ENCODE measurements at regions not wholly inside any gene's neighbourhood (a gene's known extent, or its start where the extent isn't known, plus 50 kb on each side); places are given as distances from the start of the nearest gene placed in this dataset.

- Histone ChIP-seq H3K4me3 (no peak overlapping the region), H3K27ac (no peak overlapping the region), H3K36me3 (no peaks in the 10 kb centered on the region), H3K9me3 (no peaks in the 10 kb centered on the region), H3K27me3 (no peaks in the 10 kb centered on the region), H3K4me1 (no peaks in the 10 kb centered on the region)
- TF ChIP-seq POLR2AphosphoS5 (IDR thresholded peaks at IDR 0.05): no peak
- TF ChIP-seq CTCF (IDR thresholded peaks at IDR 0.05): no peak
- no peak for TF ChIP-seq EP300 (IDR thresholded peaks at IDR 0.05)
- no peak for TF ChIP-seq POLR2A (IDR thresholded peaks at IDR 0.05)
- peak in 1 of 2 donors; percentile 48 for DNase-seq (ENCODE audit: low spot score in 2 of 2)
- WGBS: 83% methylated on average over 5 of the region's 5 CpGs
Measured at GRCh38 chr15:31151301-31152233, 50.0 kb upstream of the TRPM1 start.

GRCh38 chr15:31153531-31153930 is 52.0 kb upstream of the TRPM1 start:
- Histone ChIP-seq H3K4me1 (no peaks in the 10 kb centered on the region), H3K9me3 (no peaks in the 10 kb centered on the region), H3K27me3 (no peaks in the 10 kb centered on the region), H3K36me3 (no peaks in the 10 kb centered on the region), H3K4me3 (no peak overlapping the region), H3K27ac (no peak overlapping the region)
- 53% methylated on average over 7 of the region's 7 CpGs for WGBS
- TF ChIP-seq CTCF (IDR thresholded peaks at IDR 0.05) (no peak), POLR2AphosphoS5 (IDR thresholded peaks at IDR 0.05) (no peak), EP300 (IDR thresholded peaks at IDR 0.05) (no peak), POLR2A (IDR thresholded peaks at IDR 0.05) (no peak)
- peak in 1 of 2 donors; percentile 36 for DNase-seq (ENCODE audit: low spot score in 2 of 2)

GRCh38 chr15:31155151-31155550 is 53.6 kb upstream of the TRPM1 start:
- no peaks in the 10 kb centered on the region for H3K27me3 ChIP-seq
- no peak for TF ChIP-seq CTCF (IDR thresholded peaks at IDR 0.05)
- no peak for TF ChIP-seq POLR2A (IDR thresholded peaks at IDR 0.05)
- no peak for TF ChIP-seq POLR2AphosphoS5 (IDR thresholded peaks at IDR 0.05)
- TF ChIP-seq EP300 (IDR thresholded peaks at IDR 0.05): no peak
- H3K4me1 ChIP-seq: peaks cover 3% of the 10 kb centered on the region
- DNase-seq (ENCODE audit: low spot score in 2 of 2): no peak
- 93% methylated on average over 7 of the region's 7 CpGs for WGBS
- no peaks in the 10 kb centered on the region for H3K36me3 ChIP-seq
- H3K4me3 ChIP-seq: no peak overlapping the region
- no peaks in the 10 kb centered on the region for H3K9me3 ChIP-seq
- no peak overlapping the region for H3K27ac ChIP-seq

GRCh38 chr15:31156226-31156625 is 54.7 kb upstream of the TRPM1 start:
- DNase-seq (ENCODE audit: low spot score in 2 of 2): no peak
- Histone ChIP-seq H3K36me3 (no peaks in the 10 kb centered on the region), H3K27me3 (no peaks in the 10 kb centered on the region), H3K9me3 (no peaks in the 10 kb centered on the region), H3K4me3 (no peak overlapping the region), H3K4me1 (peaks cover 3% of the 10 kb centered on the region), H3K27ac (no peak overlapping the region)
- 95% methylated on average over 1 of the region's 1 CpG for WGBS
- TF ChIP-seq POLR2A (IDR thresholded peaks at IDR 0.05): no peak
- TF ChIP-seq EP300 (IDR thresholded peaks at IDR 0.05): no peak
- no peak for TF ChIP-seq POLR2AphosphoS5 (IDR thresholded peaks at IDR 0.05)

GRCh38 chr15:31156808-31157207 is 55.3 kb upstream of the TRPM1 start:
- H3K4me1 ChIP-seq: peaks cover 3% of the 10 kb centered on the region
- no peak for DNase-seq (ENCODE audit: low spot score in 2 of 2)
- H3K36me3 ChIP-seq: no peaks in the 10 kb centered on the region
- no peak overlapping the region for H3K4me3 ChIP-seq
- H3K27ac ChIP-seq: no peak overlapping the region
- 97% methylated on average over 4 of the region's 4 CpGs for WGBS
- TF ChIP-seq POLR2A (IDR thresholded peaks at IDR 0.05) (no peak), CTCF (IDR thresholded peaks at IDR 0.05) (no peak), POLR2AphosphoS5 (IDR thresholded peaks at IDR 0.05) (no peak), EP300 (IDR thresholded peaks at IDR 0.05) (no peak)
- no peaks in the 10 kb centered on the region for H3K9me3 ChIP-seq
- no peaks in the 10 kb centered on the region for H3K27me3 ChIP-seq

Measured in suprapubic skin (tissue), 4 donors.